HepG2 (cell line): ENCODE measurements at regions not wholly inside any gene's neighbourhood (a gene's known extent, or its start where the extent isn't known, plus 50 kb on each side); places are given as distances from the start of the nearest gene placed in this dataset.
"Not testable (repeated sequence)": the region's sequence is repeated elsewhere in the genome, so short reads cannot be mapped to it uniquely, and the experiment has no call there.

Experiments
- ATAC-seq: fragments of 200-7000 bp; cut with Tn5 transposase; 3 replicates; pipeline ENCODE4 v1.9.1; 2020; ENCODE audit warnings: mild to moderate bottlenecking, moderate library complexity
- BruUV-seq: library from RNA; stranded (reverse); fragments of 400-500 nt; replicated peaks from 2 replicates; lab custom pipeline; 2021; lab: Mats Ljungman, UMichigan
- CTCF ChIA-PET: fragments of 300-600 bp; formaldehyde crosslinking; extraction: SDS; loops from one replicate; lab custom pipeline; 2021; ENCODE audit warnings: low total read pairs, inconsistent platforms, low intra/inter-chr PET ratio; lab: Yijun Ruan, JAX
- POLR2A ChIA-PET: fragments of 350-600 bp; sonication (Branson Sonifier 250); formaldehyde crosslinking; loops from one replicate; lab custom pipeline; 2020; ENCODE audit warnings: antibody characterized with exemption, inconsistent platforms; lab: Yijun Ruan, JAX
- DNase-seq: peaks from one replicate; pipeline ENCODE4 v3.0.0-alpha.2; 2015; ENCODE audit warnings: low spot score
- FAIRE-seq: peaks from 3 replicates; lab custom pipeline; 2011; peaks lifted over from hg19 to GRCh38; lab: Jason Lieb, UNC
- H2AFZ ChIP-seq: one replicate; pipeline ENCODE4 v1.6.1; 2011; ENCODE audit warnings: low read length, inconsistent platforms
- H3K27ac ChIP-seq: fragments of 300-600 bp; 3 replicates; pipeline ENCODE4 v1.8.0; 2011; ENCODE audit warnings: mixed run types, mild to moderate bottlenecking, mixed read lengths, low read length, inconsistent platforms; ENCODE audit not compliant: insufficient read depth; ENCODE audit errors: extremely low read length
- H3K27me3 ChIP-seq, 2 experiments: fragments of 200-600 bp in 1 of 2; 2 replicates in 1 of 2; 3 replicates in 1 of 2; pipeline versions ENCODE4 v1.6.0 to v1.8.0; 2011; ENCODE audit warnings: low read length in 2 of 2, mild to moderate bottlenecking in 2 of 2, moderate library complexity in 2 of 2, inconsistent platforms in 1 of 2; ENCODE audit not compliant: insufficient read depth in 2 of 2, control insufficient read depth in 1 of 2
- H3K36me3 ChIP-seq, 2 experiments: fragments of 200-600 bp in 1 of 2; replicated peaks in 1 of 2; 2 replicates in 1 of 2; 3 replicates in 1 of 2; pipeline versions ENCODE4 v1.5.1 to v1.8.0; 2011; ENCODE audit warnings: low read length in 2 of 2, inconsistent platforms in 1 of 2; ENCODE audit not compliant: insufficient read depth in 2 of 2, control insufficient read depth in 1 of 2
- H3K4me1 ChIP-seq: 2 replicates; pipeline ENCODE4 v1.5.1; 2012; ENCODE audit warnings: low read length, inconsistent platforms; ENCODE audit not compliant: insufficient read depth
- H3K4me2 ChIP-seq: 2 replicates; pipeline ENCODE4 v1.6.0; 2011; ENCODE audit warnings: low read depth, low read length, inconsistent platforms
- H3K4me3 ChIP-seq, 3 experiments: fragments of 200-600 bp in 1 of 3; sonication (generic), shearing (Covaris generic) in 1 of 3; replicated peaks in 1 of 3; 2 replicates each; pipeline ENCODE4 v1.5.1; 2011 to 2016; ENCODE audit warnings: low read length in 3 of 3, inconsistent platforms in 2 of 3, low read depth in 2 of 3, mild to moderate bottlenecking in 2 of 3, control low read depth in 1 of 3, mixed read lengths in 1 of 3; ENCODE audit not compliant: insufficient read depth in 1 of 3
- H3K79me2 ChIP-seq: one replicate; pipeline ENCODE4 v1.6.1; 2011; ENCODE audit warnings: low read length, inconsistent platforms; ENCODE audit not compliant: insufficient read depth
- H3K9ac ChIP-seq: 2 replicates; pipeline ENCODE4 v1.6.0; 2011; ENCODE audit warnings: mild to moderate bottlenecking, low read depth, low read length, inconsistent platforms; ENCODE audit not compliant: insufficient read depth
- H3K9me3 ChIP-seq: 2 replicates; pipeline ENCODE4 v1.5.1; 2012; ENCODE audit warnings: mild to moderate bottlenecking, low read length
- H4K20me1 ChIP-seq: 2 replicates; pipeline ENCODE4 v1.6.0; 2011; ENCODE audit warnings: inconsistent platforms, mild to moderate bottlenecking, low read length, moderate library complexity; ENCODE audit not compliant: insufficient read depth
- FOSL2 ChIP-seq: sonication (generic); formaldehyde crosslinking; IDR thresholded peaks from 2 replicates; pipeline ENCODE4 v1.4.0; 2020; ENCODE audit warnings: missing genetic modification reagents
- RAD21 ChIP-seq: fragments of 450-650 bp; formaldehyde crosslinking; IDR thresholded peaks from 2 replicates; pipeline ENCODE4 v1.5.0; 2020; ENCODE audit warnings: mild to moderate bottlenecking
- SMC3 ChIP-seq: IDR thresholded peaks from 2 replicates; pipeline ENCODE4 v1.6.1; 2011; ENCODE audit warnings: low read length, improper control_type of control experiment
- STAG1 ChIP-seq: sonication (generic); formaldehyde crosslinking; IDR thresholded peaks from 2 replicates; pipeline ENCODE4 v1.4.0; 2020; ENCODE audit warnings: missing genetic modification reagents
- ZNF552 ChIP-seq: sonication (generic); formaldehyde crosslinking; IDR thresholded peaks from 2 replicates; pipeline ENCODE4 v1.9.0; 2022; ENCODE audit warnings: missing genetic modification reagents, mild to moderate bottlenecking, borderline replicate concordance
- ZNF619 ChIP-seq: sonication (generic); formaldehyde crosslinking; IDR thresholded peaks from 2 replicates; pipeline ENCODE4 v1.4.0; 2020; ENCODE audit warnings: mild to moderate bottlenecking, missing genetic modification reagents
- WGBS: methylation state at CpG from one replicate; pipeline ENCODE4 v1.1.6; 2017; ENCODE audit warnings: low lambda C conversion rate; 5-methylcytosine and 5-hydroxymethylcytosine counted together
- in situ Hi-C: cut with HindIII; loops from 2 replicates; pipeline ENCODE4 v1.10.0; 2017; ENCODE audit warnings: low pct_unique_long_range_greater_than_20kb; ENCODE audit not compliant: extremely low pct_ligation_motif_present
- intact Hi-C: fragments of 100-400 bp; cut with micrococcal nuclease; formaldehyde crosslinking; loops from one replicate; pipeline ENCODE4 v1.10.0; 2022; ENCODE audit not compliant: unreplicated experiment
- TF ChIP-seq, protein P1 (sequence below): sonication (generic); formaldehyde crosslinking; IDR thresholded peaks from 2 replicates; pipeline ENCODE4 v1.5.0; 2020; ENCODE audit warnings: mild to moderate bottlenecking, missing genetic modification reagents, moderate library complexity

DNA sequence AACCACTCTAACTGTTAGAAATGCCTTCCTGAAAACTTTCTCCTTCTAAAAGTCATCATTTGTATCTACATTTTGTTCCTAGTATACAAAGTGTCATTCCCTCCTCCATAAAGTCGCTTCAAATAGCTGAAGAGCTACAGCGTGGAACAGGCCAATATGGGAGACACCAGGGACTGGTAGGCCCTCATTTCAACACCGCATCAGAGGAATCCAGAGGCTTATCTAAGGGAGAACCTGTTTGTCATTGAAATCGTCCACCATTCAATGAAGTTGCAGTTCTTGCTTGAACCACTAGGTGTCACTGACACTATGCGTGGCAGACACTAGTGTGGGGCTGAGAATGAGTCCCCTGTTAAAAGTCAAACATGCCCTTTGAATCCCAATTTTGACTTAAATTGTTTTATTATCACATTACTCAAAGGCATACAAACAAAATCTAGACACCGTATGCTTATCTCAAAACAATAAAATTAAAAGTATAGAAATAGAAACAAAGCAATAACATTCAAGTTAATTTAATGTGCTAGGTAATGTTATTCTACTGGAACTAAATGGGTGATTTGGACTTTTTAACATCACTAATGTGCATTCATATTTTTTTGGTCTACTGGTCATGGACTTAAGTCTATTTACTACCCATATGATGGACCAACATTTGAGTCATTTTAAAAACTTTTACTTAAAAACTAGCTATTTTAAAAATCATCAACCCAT lies 182.3 kb downstream of the FCRL5 start:
- peak; percentile 89 for ATAC-seq
- H3K36me3 ChIP-seq: no peaks in the 10 kb centered on the region
- H2AFZ ChIP-seq: no peak overlapping the region
- H3K4me1 ChIP-seq: peaks cover 7% of the 10 kb centered on the region; the same call in 1 of the 2 replicates
- H3K4me2 ChIP-seq: no peak overlapping the region
- WGBS: 0% methylated on average over 6 of the region's 6 CpGs
- H3K9me3 ChIP-seq: no peaks in the 10 kb centered on the region
- no peak overlapping the region for H3K27ac ChIP-seq
- peak; percentile 52 for DNase-seq
- TF ChIP-seq, protein P1, sequence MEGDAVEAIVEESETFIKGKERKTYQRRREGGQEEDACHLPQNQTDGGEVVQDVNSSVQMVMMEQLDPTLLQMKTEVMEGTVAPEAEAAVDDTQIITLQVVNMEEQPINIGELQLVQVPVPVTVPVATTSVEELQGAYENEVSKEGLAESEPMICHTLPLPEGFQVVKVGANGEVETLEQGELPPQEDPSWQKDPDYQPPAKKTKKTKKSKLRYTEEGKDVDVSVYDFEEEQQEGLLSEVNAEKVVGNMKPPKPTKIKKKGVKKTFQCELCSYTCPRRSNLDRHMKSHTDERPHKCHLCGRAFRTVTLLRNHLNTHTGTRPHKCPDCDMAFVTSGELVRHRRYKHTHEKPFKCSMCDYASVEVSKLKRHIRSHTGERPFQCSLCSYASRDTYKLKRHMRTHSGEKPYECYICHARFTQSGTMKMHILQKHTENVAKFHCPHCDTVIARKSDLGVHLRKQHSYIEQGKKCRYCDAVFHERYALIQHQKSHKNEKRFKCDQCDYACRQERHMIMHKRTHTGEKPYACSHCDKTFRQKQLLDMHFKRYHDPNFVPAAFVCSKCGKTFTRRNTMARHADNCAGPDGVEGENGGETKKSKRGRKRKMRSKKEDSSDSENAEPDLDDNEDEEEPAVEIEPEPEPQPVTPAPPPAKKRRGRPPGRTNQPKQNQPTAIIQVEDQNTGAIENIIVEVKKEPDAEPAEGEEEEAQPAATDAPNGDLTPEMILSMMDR: peak; percentile 82
- TF ChIP-seq ZNF619 (CRISPR knock-in tag) (no peak), FOSL2 (CRISPR knock-in tag) (0 out of 2 replicates have a peak, but pooled peaks have one; percentile 6), STAG1 (peak; percentile 84), ZNF552 (CRISPR knock-in tag) (no peak), RAD21 (CRISPR knock-in tag) (peak; percentile 45; the same call in 1 of the 2 replicates), SMC3 (peak; percentile 64)
- no TSS peak for BruUV-seq
- no peaks in the 10 kb centered on the region for H3K27me3 ChIP-seq
- intact Hi-C loops (loop anchor here (10.0 kb wide), 1 partner anchor 325 kb away; no protein-coding TSS in a partner anchor), in situ Hi-C loops (loop anchor here (10.0 kb wide), 1 partner anchor 175 kb away; no protein-coding TSS in a partner anchor)
- POLR2A ChIA-PET: no interaction called here
- no peaks in the 10 kb centered on the region for H3K79me2 ChIP-seq
- FAIRE-seq: peak; percentile 95
- no peaks in the 10 kb centered on the region for H4K20me1 ChIP-seq
- CTCF ChIA-PET: interaction anchor here (0.9 to 3.1 kb wide), 4 partner anchors 120 to 176 kb away, joined by 3 to 31 read pairs (median 4); no protein-coding TSS in a partner anchor
- H3K9ac ChIP-seq: no peak overlapping the region
- no peak overlapping the region for H3K4me3 ChIP-seq

DNA sequence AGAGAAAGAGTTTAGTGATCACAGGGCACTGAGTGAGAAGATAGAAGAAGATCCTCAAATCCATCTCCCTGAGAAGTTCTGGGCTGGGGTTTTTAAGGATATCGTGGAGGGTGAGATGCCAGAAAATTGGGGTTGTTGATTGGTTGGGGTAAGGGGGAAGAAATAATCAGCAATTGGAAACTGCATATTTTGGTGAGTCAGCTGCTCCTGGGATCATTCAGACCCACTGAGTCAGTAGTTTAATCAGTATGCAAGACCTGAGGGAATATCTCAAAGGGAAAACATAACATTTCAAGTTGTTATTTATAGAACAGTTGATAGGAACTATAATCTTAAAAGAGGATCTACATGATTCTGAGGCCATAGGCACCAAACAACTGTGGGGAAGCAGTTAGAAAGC lies 183.4 kb downstream of the FCRL5 start:
- POLR2A ChIA-PET, in situ Hi-C loops, H3K36me3 ChIP-seq, intact Hi-C loops, H3K4me2 ChIP-seq, H3K79me2 ChIP-seq, DNase-seq, H2AFZ ChIP-seq, H3K4me1 ChIP-seq, H3K9ac ChIP-seq, H4K20me1 ChIP-seq, H3K27me3 ChIP-seq, H3K4me3 ChIP-seq, H3K27ac ChIP-seq, H3K9me3 ChIP-seq, ATAC-seq, FAIRE-seq, BruUV-seq: not testable (repeated sequence)
- CTCF ChIA-PET: interaction anchor here (0.9 to 3.1 kb wide), 2 partner anchors 121 to 127 kb away, joined by 5 to 31 read pairs; no protein-coding TSS in a partner anchor
- 0% methylated on average over 1 of the region's 1 CpG for WGBS
